GM12865 (cell line): ENCODE measurements at regions not wholly inside any gene's neighbourhood (a gene's known extent, or its start where the extent isn't known, plus 50 kb on each side); places are given as distances from the start of the nearest gene placed in this dataset.

Experiments
- DNase-seq: peaks from one replicate; pipeline ENCODE4 v3.0.0; 2010; ENCODE audit warnings: low read depth
- H3K4me3 ChIP-seq: 2 replicates; pipeline ENCODE4 v1.5.1; 2011; ENCODE audit warnings: mild to moderate bottlenecking, low read depth, low read length, control low read depth
- TF ChIP-seq, protein P1 (sequence below): IDR thresholded peaks from 2 replicates; pipeline ENCODE4 v1.5.1; 2011; ENCODE audit warnings: low read length, control low read depth, low read depth, inconsistent platforms; ENCODE audit not compliant: insufficient read depth; ENCODE audit errors: missing control alignments

DNA sequence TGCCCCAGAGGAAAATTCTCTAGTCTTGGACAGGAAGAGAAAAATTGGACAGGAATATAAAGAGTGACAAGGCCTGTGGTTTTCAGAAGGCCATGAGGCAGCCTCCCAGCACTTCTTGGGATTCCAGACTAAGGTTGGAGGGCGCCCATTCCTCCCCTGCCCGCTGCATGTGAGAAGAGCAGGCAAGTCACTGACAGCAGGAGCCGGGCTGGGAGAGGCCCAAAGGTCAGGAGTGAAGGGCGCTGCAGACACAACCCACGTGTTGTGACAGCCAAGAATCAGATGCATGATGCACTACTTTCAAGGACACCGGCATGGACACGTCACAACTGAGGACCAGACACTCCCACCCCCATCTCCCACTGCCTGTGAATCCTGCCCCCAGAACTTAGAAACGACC lies 256.7 kb downstream of the CBLN1 start:
- TF ChIP-seq, protein P1, sequence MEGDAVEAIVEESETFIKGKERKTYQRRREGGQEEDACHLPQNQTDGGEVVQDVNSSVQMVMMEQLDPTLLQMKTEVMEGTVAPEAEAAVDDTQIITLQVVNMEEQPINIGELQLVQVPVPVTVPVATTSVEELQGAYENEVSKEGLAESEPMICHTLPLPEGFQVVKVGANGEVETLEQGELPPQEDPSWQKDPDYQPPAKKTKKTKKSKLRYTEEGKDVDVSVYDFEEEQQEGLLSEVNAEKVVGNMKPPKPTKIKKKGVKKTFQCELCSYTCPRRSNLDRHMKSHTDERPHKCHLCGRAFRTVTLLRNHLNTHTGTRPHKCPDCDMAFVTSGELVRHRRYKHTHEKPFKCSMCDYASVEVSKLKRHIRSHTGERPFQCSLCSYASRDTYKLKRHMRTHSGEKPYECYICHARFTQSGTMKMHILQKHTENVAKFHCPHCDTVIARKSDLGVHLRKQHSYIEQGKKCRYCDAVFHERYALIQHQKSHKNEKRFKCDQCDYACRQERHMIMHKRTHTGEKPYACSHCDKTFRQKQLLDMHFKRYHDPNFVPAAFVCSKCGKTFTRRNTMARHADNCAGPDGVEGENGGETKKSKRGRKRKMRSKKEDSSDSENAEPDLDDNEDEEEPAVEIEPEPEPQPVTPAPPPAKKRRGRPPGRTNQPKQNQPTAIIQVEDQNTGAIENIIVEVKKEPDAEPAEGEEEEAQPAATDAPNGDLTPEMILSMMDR = no peak
- H3K4me3 ChIP-seq = no peak overlapping the region
- DNase-seq = no peak

DNA sequence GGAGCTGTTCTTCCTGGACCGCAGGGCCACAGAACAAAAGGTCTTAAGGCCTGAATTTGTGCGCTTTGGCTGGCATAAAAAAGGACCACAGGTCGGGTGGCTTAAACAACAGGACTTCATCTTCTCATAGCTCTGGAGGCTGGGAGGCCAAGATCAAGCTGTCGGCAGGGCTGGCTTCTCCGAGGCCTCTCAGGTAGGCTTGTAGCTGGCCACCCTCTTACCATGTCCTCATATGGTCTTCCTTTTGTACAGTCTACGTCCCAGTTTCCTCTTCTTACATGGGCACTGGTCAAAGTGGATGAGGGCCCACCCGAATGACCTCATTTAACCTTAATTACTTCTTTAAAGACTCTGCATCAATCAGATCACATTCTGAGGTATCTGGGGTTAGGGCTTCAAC lies 257.6 kb downstream of the CBLN1 start:
- no peak for DNase-seq

GRCh38 chr16:49023050-49023449 lies 258.6 kb downstream of the CBLN1 start:
- no peak for DNase-seq
- H3K4me3 ChIP-seq = no peak overlapping the region
- TF ChIP-seq, protein P1 = no peak

More for the DNA sequence above, 257.6 kb downstream of the CBLN1 start:
- H3K4me3 ChIP-seq = no peak overlapping the region
- TF ChIP-seq, protein P1 = no peak

DNA sequence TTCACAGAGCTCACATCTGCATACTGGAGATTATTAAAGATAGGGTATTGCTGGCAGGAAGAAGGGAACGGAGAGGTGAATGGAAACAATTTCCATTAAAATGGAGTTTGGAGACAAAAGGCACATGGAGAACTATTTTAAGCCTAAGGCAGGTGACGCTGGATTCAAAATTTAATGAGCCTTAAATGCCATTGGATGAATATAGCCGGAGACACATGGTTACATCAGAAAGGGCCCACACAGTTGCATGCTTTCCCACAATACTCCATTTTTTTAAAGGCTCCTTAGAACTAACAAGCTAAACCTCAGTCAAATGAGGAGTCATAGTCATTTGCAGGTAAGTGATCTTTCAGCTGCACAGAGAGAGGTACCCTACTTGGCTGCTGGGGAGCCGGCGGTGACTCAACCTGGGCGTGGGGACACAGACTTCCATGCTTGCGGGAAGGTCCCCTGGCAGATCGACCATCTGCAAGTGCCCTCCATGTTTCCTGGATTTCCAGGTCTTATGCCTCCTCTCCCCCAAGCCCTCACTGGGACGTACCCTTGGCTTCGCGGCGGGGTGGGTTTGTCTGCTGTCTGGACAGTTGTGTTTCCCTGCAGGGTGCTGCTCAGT lies 259.2 kb downstream of the CBLN1 start:
- no peak overlapping the region for H3K4me3 ChIP-seq
- TF ChIP-seq, protein P1 = no peak
- no peak for DNase-seq

- no peak overlapping the region for H3K4me3 ChIP-seq
- TF ChIP-seq, protein P1 = no peak
- DNase-seq = no peak
Measured at GRCh38 chr16:49021136-49021535, 260.5 kb downstream of the CBLN1 start.

DNA sequence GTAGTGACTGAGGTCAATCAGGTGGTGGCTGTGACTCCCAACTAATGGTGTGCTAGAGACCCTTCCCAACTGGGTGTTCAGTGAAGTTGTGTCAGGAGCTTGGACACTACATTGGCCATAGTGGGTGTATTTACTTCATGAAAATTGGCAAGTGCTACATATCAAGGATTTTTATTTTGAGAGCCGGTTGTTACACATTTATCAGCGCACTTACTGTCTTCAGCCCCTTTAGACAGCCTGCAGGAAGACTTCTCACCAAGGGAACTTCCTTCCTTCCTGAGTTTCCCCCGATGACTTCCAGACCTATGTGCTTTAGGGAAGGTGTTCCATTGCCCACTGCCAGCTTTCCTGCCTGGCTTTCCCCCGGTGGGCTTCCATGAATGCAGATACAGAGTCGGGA lies 261.2 kb downstream of the CBLN1 start:
- TF ChIP-seq, protein P1 = no peak
- no peak overlapping the region for H3K4me3 ChIP-seq
- DNase-seq = no peak

GRCh38 chr16:49019831-49020230 lies 261.8 kb downstream of the CBLN1 start:
- H3K4me3 ChIP-seq = no peak overlapping the region
- no peak for DNase-seq
- TF ChIP-seq, protein P1 = no peak
